Activated T-helper 17 cell treated with anti-CD3 and anti-CD28 coated beads, Interleukin-2, amount 50 U/mL, for 72 hours (primary cell): ENCODE measurements at regions not wholly inside any gene's neighbourhood (a gene's known extent, or its start where the extent isn't known, plus 50 kb on each side); places are given as distances from the start of the nearest gene placed in this dataset.

Experiments used
- ATAC-seq: fragments of 150-1000 bp; cut with Tn5 transposase; replicated peaks from 2 replicates; pipeline ENCODE4 v1.10.0; 2021; ENCODE audit warnings: mild to moderate bottlenecking, moderate library complexity
- H3K27ac Mint-ChIP-seq: one replicate; pipeline ENCODE4 v1.8.0; 2022; ENCODE audit warnings: mixed read lengths
- H3K27me3 Mint-ChIP-seq: one replicate; pipeline ENCODE4 v1.8.0; 2022; ENCODE audit warnings: mixed read lengths
- H3K36me3 Mint-ChIP-seq: one replicate; pipeline ENCODE4 v1.8.0; 2022; ENCODE audit warnings: low read depth, mild to moderate bottlenecking, mixed read lengths
- H3K4me1 Mint-ChIP-seq: one replicate; pipeline ENCODE4 v1.8.0; 2022; ENCODE audit warnings: mixed read lengths
- H3K4me3 Mint-ChIP-seq: one replicate; pipeline ENCODE4 v1.8.0; 2022; ENCODE audit warnings: mild to moderate bottlenecking, mixed read lengths
- H3K9me3 Mint-ChIP-seq: one replicate; pipeline ENCODE4 v1.8.0; 2022; ENCODE audit warnings: mixed read lengths

GRCh38 chr1:88252745-88253144 lies 431.3 kb upstream of the PKN2 start:
- H3K4me1 Mint-ChIP-seq, result no peaks in the 10 kb centered on the region
- no peaks in the 10 kb centered on the region for H3K36me3 Mint-ChIP-seq
- H3K27me3 Mint-ChIP-seq, result peaks cover 3% of the 10 kb centered on the region
- no peak for ATAC-seq
- H3K9me3 Mint-ChIP-seq, result no peaks in the 10 kb centered on the region
- H3K4me3 Mint-ChIP-seq, result no peak overlapping the region
- H3K27ac Mint-ChIP-seq, result no peak overlapping the region

- H3K27me3 Mint-ChIP-seq, result no peaks in the 10 kb centered on the region
- no peak overlapping the region for H3K27ac Mint-ChIP-seq
- H3K4me1 Mint-ChIP-seq, result no peaks in the 10 kb centered on the region
- ATAC-seq, result no peak
- H3K9me3 Mint-ChIP-seq, result no peaks in the 10 kb centered on the region
- H3K36me3 Mint-ChIP-seq, result no peaks in the 10 kb centered on the region
- no peak overlapping the region for H3K4me3 Mint-ChIP-seq
These were observed 418.5 kb upstream of the PKN2 start for GRCh38 chr1:88265606-88266005.

GRCh38 chr1:88266051-88266450 lies 418.0 kb upstream of the PKN2 start:
- Mint-ChIP-seq H3K27ac (no peak overlapping the region), H3K4me1 (no peaks in the 10 kb centered on the region), H3K27me3 (no peaks in the 10 kb centered on the region), H3K36me3 (no peaks in the 10 kb centered on the region), H3K9me3 (no peaks in the 10 kb centered on the region), H3K4me3 (no peak overlapping the region)
- no peak for ATAC-seq

- Mint-ChIP-seq H3K4me1 (no peaks in the 10 kb centered on the region), H3K9me3 (no peaks in the 10 kb centered on the region), H3K4me3 (no peak overlapping the region), H3K36me3 (no peaks in the 10 kb centered on the region), H3K27me3 (no peaks in the 10 kb centered on the region), H3K27ac (no peak overlapping the region)
- ATAC-seq, result no peak
These were observed 411.9 kb upstream of the PKN2 start for GRCh38 chr1:88272216-88272615.

GRCh38 chr1:88274431-88274830 lies 409.6 kb upstream of the PKN2 start:
- Mint-ChIP-seq H3K27me3 (no peaks in the 10 kb centered on the region), H3K9me3 (peaks cover 5% of the 10 kb centered on the region), H3K4me1 (no peaks in the 10 kb centered on the region), H3K27ac (no peak overlapping the region), H3K36me3 (no peaks in the 10 kb centered on the region), H3K4me3 (no peak overlapping the region)
- no peak for ATAC-seq

GRCh38 chr1:88275259-88275862 lies 408.7 kb upstream of the PKN2 start:
- Mint-ChIP-seq H3K27ac (no peak overlapping the region), H3K4me1 (no peaks in the 10 kb centered on the region), H3K4me3 (no peak overlapping the region), H3K9me3 (peaks cover 9% of the 10 kb centered on the region), H3K27me3 (no peaks in the 10 kb centered on the region), H3K36me3 (no peaks in the 10 kb centered on the region)
- ATAC-seq, result no peak

- Mint-ChIP-seq H3K4me1 (no peaks in the 10 kb centered on the region), H3K27me3 (no peaks in the 10 kb centered on the region), H3K36me3 (no peaks in the 10 kb centered on the region), H3K27ac (no peak overlapping the region), H3K9me3 (peaks cover 9% of the 10 kb centered on the region), H3K4me3 (no peak overlapping the region)
- ATAC-seq, result no peak
These were observed 407.9 kb upstream of the PKN2 start for GRCh38 chr1:88276163-88276562.

GRCh38 chr1:88284066-88284465 lies 400.0 kb upstream of the PKN2 start:
- ATAC-seq, result no peak
- Mint-ChIP-seq H3K36me3 (no peaks in the 10 kb centered on the region), H3K4me1 (no peaks in the 10 kb centered on the region), H3K9me3 (peaks cover 8% of the 10 kb centered on the region), H3K4me3 (no peak overlapping the region), H3K27me3 (peaks cover 3% of the 10 kb centered on the region), H3K27ac (no peak overlapping the region)

- H3K27ac Mint-ChIP-seq, result no peak overlapping the region
- no peaks in the 10 kb centered on the region for H3K4me1 Mint-ChIP-seq
- no peak overlapping the region for H3K4me3 Mint-ChIP-seq
- no peak for ATAC-seq
- H3K27me3 Mint-ChIP-seq, result peaks cover 3% of the 10 kb centered on the region
- H3K36me3 Mint-ChIP-seq, result no peaks in the 10 kb centered on the region
- peaks cover 5% of the 10 kb centered on the region for H3K9me3 Mint-ChIP-seq
These were observed 399.3 kb upstream of the PKN2 start for GRCh38 chr1:88284666-88285366.

- Mint-ChIP-seq H3K36me3 (no peaks in the 10 kb centered on the region), H3K4me1 (no peaks in the 10 kb centered on the region), H3K9me3 (no peaks in the 10 kb centered on the region), H3K27me3 (no peaks in the 10 kb centered on the region), H3K27ac (no peak overlapping the region), H3K4me3 (no peak overlapping the region)
- ATAC-seq, result no peak
These were observed 397.4 kb upstream of the PKN2 start for GRCh38 chr1:88286716-88287115.

- Mint-ChIP-seq H3K27ac (no peak overlapping the region), H3K36me3 (no peaks in the 10 kb centered on the region), H3K4me1 (no peaks in the 10 kb centered on the region), H3K4me3 (no peak overlapping the region), H3K9me3 (no peaks in the 10 kb centered on the region), H3K27me3 (no peaks in the 10 kb centered on the region)
- no peak for ATAC-seq
These were observed 395.5 kb upstream of the PKN2 start for GRCh38 chr1:88288571-88288970.

GRCh38 chr1:88289401-88290102 lies 394.5 kb upstream of the PKN2 start:
- no peak overlapping the region for H3K27ac Mint-ChIP-seq
- no peaks in the 10 kb centered on the region for H3K27me3 Mint-ChIP-seq
- H3K4me1 Mint-ChIP-seq, result no peaks in the 10 kb centered on the region
- H3K36me3 Mint-ChIP-seq, result no peaks in the 10 kb centered on the region
- no peak overlapping the region for H3K4me3 Mint-ChIP-seq
- H3K9me3 Mint-ChIP-seq, result no peaks in the 10 kb centered on the region
- no peak for ATAC-seq

- H3K4me1 Mint-ChIP-seq, result no peaks in the 10 kb centered on the region
- no peak overlapping the region for H3K27ac Mint-ChIP-seq
- no peak for ATAC-seq
- no peaks in the 10 kb centered on the region for H3K36me3 Mint-ChIP-seq
- H3K9me3 Mint-ChIP-seq, result no peaks in the 10 kb centered on the region
- H3K4me3 Mint-ChIP-seq, result no peak overlapping the region
- no peaks in the 10 kb centered on the region for H3K27me3 Mint-ChIP-seq
These were observed 392.3 kb upstream of the PKN2 start for GRCh38 chr1:88291611-88292354.

- Mint-ChIP-seq H3K4me3 (no peak overlapping the region), H3K4me1 (no peaks in the 10 kb centered on the region), H3K9me3 (no peaks in the 10 kb centered on the region), H3K27ac (no peak overlapping the region), H3K27me3 (peaks cover 3% of the 10 kb centered on the region), H3K36me3 (no peaks in the 10 kb centered on the region)
- ATAC-seq, result no peak
These were observed 390.3 kb upstream of the PKN2 start for GRCh38 chr1:88293691-88294190.
